ENCODE measurements at regions not wholly inside any gene's neighbourhood (a gene's known extent, or its start where the extent isn't known, plus 50 kb on each side); places are given as distances from the start of the nearest gene placed in this dataset.

DNA sequence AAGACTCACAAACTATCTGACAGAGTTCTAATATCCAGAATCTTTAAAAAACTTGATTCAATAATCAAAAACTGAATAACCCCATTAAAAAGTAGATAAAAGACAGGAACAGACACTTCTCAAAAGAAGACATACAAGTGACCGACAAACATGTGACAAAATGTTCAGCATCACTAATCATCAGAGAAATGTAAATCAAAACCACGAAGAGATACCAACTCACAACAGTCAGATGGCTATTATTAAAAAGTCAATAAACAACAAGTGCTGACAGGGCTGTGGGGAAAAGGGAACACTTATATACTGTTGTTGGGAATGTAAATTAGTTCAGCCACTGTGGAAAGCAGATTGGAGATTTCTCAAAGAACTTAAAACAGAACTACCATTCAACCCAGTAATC is 138.1 kb upstream of the RASGEF1B start:
- Histone ChIP-seq H3K9me3 (no peaks in the 10 kb centered on the region), H3K27ac (no peak overlapping the region), H3K4me1 (peaks cover 0 to 25% (median 3%) of the 10 kb centered on the region in 4 donors), H3K4me3 (no peak overlapping the region), H3K27me3 (no peaks in the 10 kb centered on the region), H3K36me3 (no peaks in the 10 kb centered on the region)
- intact Hi-C loops (cut with DNase I; ENCODE audit: low total_unique reads), result no loop called here
- TF ChIP-seq, protein P1, sequence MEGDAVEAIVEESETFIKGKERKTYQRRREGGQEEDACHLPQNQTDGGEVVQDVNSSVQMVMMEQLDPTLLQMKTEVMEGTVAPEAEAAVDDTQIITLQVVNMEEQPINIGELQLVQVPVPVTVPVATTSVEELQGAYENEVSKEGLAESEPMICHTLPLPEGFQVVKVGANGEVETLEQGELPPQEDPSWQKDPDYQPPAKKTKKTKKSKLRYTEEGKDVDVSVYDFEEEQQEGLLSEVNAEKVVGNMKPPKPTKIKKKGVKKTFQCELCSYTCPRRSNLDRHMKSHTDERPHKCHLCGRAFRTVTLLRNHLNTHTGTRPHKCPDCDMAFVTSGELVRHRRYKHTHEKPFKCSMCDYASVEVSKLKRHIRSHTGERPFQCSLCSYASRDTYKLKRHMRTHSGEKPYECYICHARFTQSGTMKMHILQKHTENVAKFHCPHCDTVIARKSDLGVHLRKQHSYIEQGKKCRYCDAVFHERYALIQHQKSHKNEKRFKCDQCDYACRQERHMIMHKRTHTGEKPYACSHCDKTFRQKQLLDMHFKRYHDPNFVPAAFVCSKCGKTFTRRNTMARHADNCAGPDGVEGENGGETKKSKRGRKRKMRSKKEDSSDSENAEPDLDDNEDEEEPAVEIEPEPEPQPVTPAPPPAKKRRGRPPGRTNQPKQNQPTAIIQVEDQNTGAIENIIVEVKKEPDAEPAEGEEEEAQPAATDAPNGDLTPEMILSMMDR (IDR thresholded peaks at IDR 0.05), result no peak
- TF ChIP-seq POLR2A (IDR thresholded peaks at IDR 0.05) (no peak), POLR2AphosphoS5 (IDR thresholded peaks at IDR 0.05) (no peak), EP300 (IDR thresholded peaks at IDR 0.05; ENCODE audit: low read depth) (no peak)
- DNase-seq, result no peak
- in situ Hi-C loops (cut with MboI; ENCODE audit: low pct_ligation_motif_present in 1 of 4, low pct_unique_long_range_greater_than_20kb in 1 of 4, low sequenced_read_pairs in 3 of 4), result no loop called here
- WGBS, 2 donors (ENCODE audit: low coverage in 1 of 2), result 78 to 82% methylated on average over 2 of the region's 2 CpGs

DNA sequence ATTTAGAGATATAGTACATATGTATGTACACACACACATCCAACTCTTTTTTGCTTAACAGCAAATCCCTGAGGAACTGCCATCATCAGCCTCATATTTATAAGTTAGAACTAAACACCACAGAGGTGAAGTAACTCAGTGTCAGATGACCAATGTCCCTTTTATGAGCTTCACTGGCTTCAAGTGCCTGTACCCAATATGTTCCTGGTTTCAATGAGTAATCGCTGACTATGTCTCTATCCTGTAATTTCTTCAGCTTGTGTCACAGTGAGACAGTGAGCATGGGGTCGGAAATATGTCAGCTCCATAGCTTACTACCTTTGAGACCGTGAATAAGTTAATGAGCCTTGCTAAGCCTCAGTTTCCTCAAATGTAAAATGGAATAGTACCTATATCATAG is 136.2 kb upstream of the RASGEF1B start:
- Histone ChIP-seq H3K27me3 (no peaks in the 10 kb centered on the region), H3K9me3 (no peaks in the 10 kb centered on the region), H3K27ac (no peak overlapping the region), H3K4me3 (no peak overlapping the region), H3K4me1 (peaks cover 0 to 28% (median 3%) of the 10 kb centered on the region in 4 donors), H3K36me3 (no peaks in the 10 kb centered on the region)
- DNase-seq, result no peak
- intact Hi-C loops (cut with DNase I; ENCODE audit: low total_unique reads) (no loop called here), in situ Hi-C loops (cut with MboI; ENCODE audit: low pct_ligation_motif_present in 1 of 4, low pct_unique_long_range_greater_than_20kb in 1 of 4, low sequenced_read_pairs in 3 of 4) (no loop called here)
- no peak for TF ChIP-seq EP300 (IDR thresholded peaks at IDR 0.05; ENCODE audit: low read depth)
- no peak for TF ChIP-seq POLR2A (IDR thresholded peaks at IDR 0.05)
- TF ChIP-seq POLR2AphosphoS5 (IDR thresholded peaks at IDR 0.05), result no peak
- TF ChIP-seq, protein P1 (IDR thresholded peaks at IDR 0.05), result no peak
- WGBS, 2 donors (ENCODE audit: low coverage in 1 of 2), result 86 to 93% methylated on average over 3 of the region's 3 CpGs

DNA sequence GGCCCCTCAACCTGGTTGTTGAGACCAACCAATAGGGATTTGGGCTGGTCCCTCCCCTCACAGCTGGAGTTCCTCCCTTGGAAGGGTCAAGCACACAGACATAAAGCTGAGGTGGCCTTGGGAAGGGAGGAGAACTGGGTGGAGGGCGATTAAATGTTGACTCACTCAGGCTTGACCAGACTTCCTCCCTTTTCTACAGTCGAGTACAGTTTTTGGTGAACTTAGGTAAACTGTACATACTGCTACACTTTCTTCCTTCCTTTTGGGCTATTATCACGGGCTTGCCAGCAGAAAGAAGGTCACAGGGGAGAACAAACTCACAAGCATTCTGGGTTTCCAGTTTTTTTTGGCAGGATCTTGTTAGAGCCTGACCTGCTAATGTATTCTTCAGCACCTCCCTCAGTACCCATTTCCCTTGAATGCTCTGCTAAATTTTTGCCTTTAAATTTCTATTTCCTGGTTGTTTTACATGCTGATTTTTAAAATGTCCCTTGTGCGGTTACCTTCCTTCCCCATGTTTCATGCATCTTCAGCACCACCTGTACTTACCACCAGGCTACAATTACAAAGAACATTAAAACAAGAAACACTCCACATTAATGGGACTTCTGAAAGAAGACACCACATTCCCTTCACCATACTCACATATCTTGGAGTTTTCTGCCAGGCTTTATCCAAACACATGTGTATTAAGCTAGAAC is 135.2 kb upstream of the RASGEF1B start:
- Histone ChIP-seq H3K4me1 (peaks cover 0 to 28% (median 3%) of the 10 kb centered on the region in 4 donors), H3K4me3 (no peak overlapping the region), H3K36me3 (no peaks in the 10 kb centered on the region), H3K27ac (peak overlapping the region; percentile 26 to 56 (median 32)), H3K9me3 (no peaks in the 10 kb centered on the region), H3K27me3 (no peaks in the 10 kb centered on the region)
- peak; percentile 40 for DNase-seq
- 34 to 35% methylated on average over 4 of the region's 4 CpGs for WGBS, 2 donors (ENCODE audit: low coverage in 1 of 2)
- in situ Hi-C loops (cut with MboI; ENCODE audit: low pct_ligation_motif_present in 1 of 4, low pct_unique_long_range_greater_than_20kb in 1 of 4, low sequenced_read_pairs in 3 of 4) (no loop called here), intact Hi-C loops (cut with DNase I; ENCODE audit: low total_unique reads) (no loop called here)
- peak in 1 of 3 donors; percentile 10 for TF ChIP-seq POLR2AphosphoS5 (IDR thresholded peaks at IDR 0.05)
- TF ChIP-seq, protein P1 (IDR thresholded peaks at IDR 0.05), result peak in 1 of 5 experiments; percentile 22
- no peak for TF ChIP-seq EP300 (IDR thresholded peaks at IDR 0.05; ENCODE audit: low read depth)

DNA sequence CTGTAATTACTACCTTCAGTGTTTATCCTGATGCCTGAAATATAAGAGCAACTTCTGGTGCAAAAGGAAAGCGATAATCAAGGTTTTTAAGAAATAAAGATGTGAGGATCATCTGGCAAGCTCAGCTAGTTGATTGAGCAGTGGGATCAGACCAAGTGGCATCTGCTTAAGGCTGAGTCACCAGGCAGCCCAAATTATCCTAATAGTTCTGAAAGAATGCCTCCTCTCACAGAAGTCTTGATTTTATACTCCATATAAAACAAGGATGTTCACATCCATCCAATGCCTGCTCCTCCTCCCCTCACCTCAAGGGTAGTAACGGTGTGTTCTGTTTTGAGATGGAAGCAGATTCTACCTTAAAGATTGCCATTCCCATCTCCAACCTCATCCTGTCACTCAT is 134.5 kb upstream of the RASGEF1B start:
- Histone ChIP-seq H3K27me3 (no peaks in the 10 kb centered on the region), H3K4me3 (no peak overlapping the region), H3K9me3 (no peaks in the 10 kb centered on the region), H3K36me3 (no peaks in the 10 kb centered on the region), H3K4me1 (peaks cover 0 to 32% (median 5%) of the 10 kb centered on the region in 4 donors), H3K27ac (no peak overlapping the region)
- WGBS, 2 donors (ENCODE audit: low coverage in 1 of 2), result 93 to 100% methylated on average over 2 of the region's 2 CpGs
- TF ChIP-seq POLR2A (IDR thresholded peaks at IDR 0.05) (no peak), POLR2AphosphoS5 (IDR thresholded peaks at IDR 0.05) (no peak), EP300 (IDR thresholded peaks at IDR 0.05; ENCODE audit: low read depth) (no peak)
- TF ChIP-seq, protein P1 (IDR thresholded peaks at IDR 0.05), result no peak
- intact Hi-C loops (cut with DNase I; ENCODE audit: low total_unique reads) (no loop called here), in situ Hi-C loops (cut with MboI; ENCODE audit: low pct_ligation_motif_present in 1 of 4, low pct_unique_long_range_greater_than_20kb in 1 of 4, low sequenced_read_pairs in 3 of 4) (no loop called here)
- DNase-seq, result no peak

All from transverse colon (tissue), 4 donors.